Heart right ventricle (tissue), 16 donors: ENCODE measurements at regions not wholly inside any gene's neighbourhood (a gene's known extent, or its start where the extent isn't known, plus 50 kb on each side); places are given as distances from the start of the nearest gene placed in this dataset.

ENCODE experiments used
- ATAC-seq, 8 donors: fragments of 200-7000 bp; cut with Tn5 transposase; one replicate each; pipeline ENCODE4 v1.9.1; 2020; ENCODE audit warnings: mild to moderate bottlenecking in 8 of 8, moderate library complexity in 8 of 8, moderate number of reproducible peaks in 1 of 8
- DNase-seq, 2 donors: peaks; one replicate each; pipeline ENCODE4 v3.0.0-alpha.2; 2020
- H3K27ac ChIP-seq, 10 donors: fragments of 200-600 bp; sonication (generic) in 2 of 10; one replicate each; pipeline versions ENCODE4 v1.5.0 to v1.8.0; 2020 to 2022; ENCODE audit warnings: mild to moderate bottlenecking in 3 of 10
- H3K27me3 ChIP-seq, 7 donors: fragments of 200-600 bp; one replicate each; pipeline ENCODE4 v1.8.0; 2021 to 2022; ENCODE audit warnings: mild to moderate bottlenecking in 2 of 7
- H3K36me3 ChIP-seq, 9 donors: fragments of 200-600 bp; sonication (generic) in 1 of 9; one replicate each; pipeline versions ENCODE4 v1.5.0 to v1.8.0; 2020 to 2022; ENCODE audit warnings: mild to moderate bottlenecking in 2 of 9
- H3K4me1 ChIP-seq, 9 donors: fragments of 200-600 bp; sonication (generic) in 1 of 9; one replicate each; pipeline versions ENCODE4 v1.5.0 to v1.8.0; 2020 to 2022; ENCODE audit warnings: mild to moderate bottlenecking in 4 of 9
- H3K4me3 ChIP-seq, 10 donors: fragments of 200-600 bp; sonication (generic) in 2 of 10; one replicate each; pipeline versions ENCODE4 v1.5.0 to v1.8.0; 2020 to 2022; ENCODE audit warnings: mild to moderate bottlenecking in 7 of 10, moderate library complexity in 2 of 10
- H3K9me3 ChIP-seq, 11 donors: fragments of 200-600 bp in 10 of 11; sonication (generic) in 2 of 11; one replicate each; pipeline versions ENCODE4 v1.5.0 to v1.8.0; 2013 to 2022; ENCODE audit warnings: mild to moderate bottlenecking in 2 of 11, control low read depth in 1 of 11, moderate library complexity in 1 of 11
- CTCF ChIP-seq, 9 donors: fragments of 200-600 bp; sonication (generic) in 2 of 9; IDR thresholded peaks; one replicate each; pipeline versions ENCODE4 v1.5.0 to v1.8.0; 2021 to 2022; ENCODE audit warnings: antibody characterized with exemption in 9 of 9, mild to moderate bottlenecking in 5 of 9, moderate library complexity in 1 of 9
- WGBS, 2 donors: extraction: QIAGEN DNeasy Blood & Tissue Kit; methylation state at CpG; one replicate each; pipeline ENCODE4 v1.1.7; 2013; ENCODE audit warnings: inconsistent platforms in 1 of 2; 5-methylcytosine and 5-hydroxymethylcytosine counted together
- intact Hi-C, 10 donors: fragments of 100-400 bp; cut with DNase I; formaldehyde crosslinking; loops; one replicate each; pipeline versions ENCODE4 v1.11.1 to v1.14.2; 2022
- donor health status: Arrhythmogenic right ventricular cardiomyopathy.
- donor health status: ischemic (EF 13 %, LVEDD 7.1; RV severe dilation, severe dysfunction).
- donor health status: healthy with polysubstance abuse.
- donor health status: DM: no; HTN: yes; CAD: no.
- donor health status: DM: no; HTN: no; CAD: no.
- donor health status: ischemic (EF 25% LVEDD 6.9; RV normal size, moderate dysfunction).
- donor health status: ischemic (EF 25% LVEDD 5.7; RV mildly dilated, moderate dysfunction).
- donor health status: healthy.
- donor health status: DM: yes; HTN: yes; CAD: no.
- donor health status: Ischemic cardiomyopathy.
- donor health status: ischemic (EF 35%, LVEDD 5.7; RV mildly dilated, moderate dysfunction).
- donor health status: nonischemic (EF 11% LVEDD 7.7; RV severe dilation, severe dysfunction).
- donor health status: DM: yes; HTN: yes; CAD: no.
- donor health status: PGD.
- donor health status: ischemic (EF 29% LVEDD 5.4; RV normal size, mild dysfunction).
- donor health status: nonischemic (EF 23%, LVEDD 6.1; RV moderate dilation, normal function).

- Histone ChIP-seq H3K9me3 (peaks cover 0 to 2% (median 0%) of the 10 kb centered on the region in 11 donors), H3K27ac (no peak overlapping the region), H3K36me3 (no peaks in the 10 kb centered on the region), H3K4me1 (no peaks in the 10 kb centered on the region), H3K4me3 (no peak overlapping the region), H3K27me3 (no peaks in the 10 kb centered on the region)
- intact Hi-C loops, result loop anchor here in 2 of 10 donors (5.0 to 10.0 kb wide), 2 partner anchors 343 to 1415 kb away; no protein-coding TSS in a partner anchor
- DNase-seq (no peak), ATAC-seq (no peak)
- 89% methylated on average over 10 of the region's 10 CpGs for WGBS, 2 donors
- no peak for TF ChIP-seq CTCF (IDR thresholded peaks at IDR 0.05)
Observed at GRCh38 chr5:167049771-167050567, 1241.5 kb upstream of the WWC1 start.

- H3K9me3 ChIP-seq, result peaks cover 0 to 5% (median 0%) of the 10 kb centered on the region in 11 donors
- intact Hi-C loops, result no loop called here
- H3K4me3 ChIP-seq, result no peak overlapping the region
- H3K36me3 ChIP-seq, result no peaks in the 10 kb centered on the region
- ATAC-seq (no peak), DNase-seq (no peak)
- WGBS, 2 donors, result 45 to 48% methylated on average over 8 of the region's 8 CpGs
- H3K4me1 ChIP-seq, result no peaks in the 10 kb centered on the region
- H3K27ac ChIP-seq, result no peak overlapping the region
- TF ChIP-seq CTCF (IDR thresholded peaks at IDR 0.05), result peak in 1 of 9 donors; percentile 6
- H3K27me3 ChIP-seq, result no peaks in the 10 kb centered on the region
Observed at GRCh38 chr5:167050568-167051401, 1240.7 kb upstream of the WWC1 start.

- intact Hi-C loops, result no loop called here
Observed at GRCh38 chr5:167051402-167051768, 1240.1 kb upstream of the WWC1 start.

More at GRCh38 chr5:167051402-167051768, 1240.1 kb upstream of the WWC1 start:
- H3K27me3 ChIP-seq, result no peaks in the 10 kb centered on the region
- no peak overlapping the region for H3K4me3 ChIP-seq
- no peak for TF ChIP-seq CTCF (IDR thresholded peaks at IDR 0.05)
- H3K36me3 ChIP-seq, result no peaks in the 10 kb centered on the region
- H3K4me1 ChIP-seq, result no peaks in the 10 kb centered on the region
- DNase-seq (no peak), ATAC-seq (no peak)
- H3K27ac ChIP-seq, result no peak overlapping the region
- 47 to 54% methylated on average over 7 of the region's 7 CpGs for WGBS, 2 donors
- peaks cover 0 to 5% (median 0%) of the 10 kb centered on the region in 11 donors for H3K9me3 ChIP-seq
